Upper lobe of left lung (tissue), 6 donors: ENCODE measurements at regions not wholly inside any gene's neighbourhood (a gene's known extent, or its start where the extent isn't known, plus 50 kb on each side); places are given as distances from the start of the nearest gene placed in this dataset.
A peak's percentile ranks its signal among the peaks of the same experiment; 100 is the strongest.

Experiments used
- ATAC-seq, 2 donors: fragments of 200-7000 bp; cut with Tn5 transposase; one replicate each; pipeline ENCODE4 v1.9.1; 2022; ENCODE audit warnings: mild to moderate bottlenecking in 2 of 2, moderate library complexity in 2 of 2; ENCODE audit not compliant: low FRiP score in 2 of 2
- DNase-seq, 2 donors: peaks; one replicate each; pipeline ENCODE4 v3.0.0-alpha.2; 2019 to 2020
- H3K27ac ChIP-seq, 4 donors: fragments of 200-600 bp; sonication (generic); one replicate each; pipeline ENCODE4 v1.5.1; 2016 to 2019
- H3K27me3 ChIP-seq, 4 donors: fragments of 200-600 bp; sonication (generic); one replicate each; pipeline ENCODE4 v1.5.1; 2017 to 2019
- H3K36me3 ChIP-seq, 4 donors: fragments of 200-600 bp; sonication (generic); one replicate each; pipeline ENCODE4 v1.5.1; 2016 to 2019
- H3K4me1 ChIP-seq, 4 donors: fragments of 200-600 bp; sonication (generic); one replicate each; pipeline ENCODE4 v1.5.1; 2018 to 2019
- H3K4me3 ChIP-seq, 4 donors: fragments of 200-600 bp; sonication (generic); one replicate each; pipeline ENCODE4 v1.5.1; 2017 to 2019; ENCODE audit warnings: mild to moderate bottlenecking in 2 of 4, moderate library complexity in 1 of 4
- H3K9me3 ChIP-seq, 4 donors: fragments of 200-600 bp; sonication (generic); one replicate each; pipeline ENCODE4 v1.5.1; 2018 to 2019
- CTCF ChIP-seq, 6 experiments: fragments of 450-650 bp in 4 of 6; fragments of 200-600 bp in 2 of 6; sonication (generic) in 2 of 6; IDR thresholded peaks; one replicate each; pipeline ENCODE4 v1.5.1; 2016 to 2019; ENCODE audit warnings: antibody characterized with exemption in 6 of 6
- EP300 ChIP-seq, 4 donors: sonication (generic); formaldehyde crosslinking; IDR thresholded peaks; one replicate each; pipeline ENCODE4 v1.5.1; 2017; ENCODE audit warnings: antibody characterized with exemption in 4 of 4, control low read depth in 2 of 4
- POLR2A ChIP-seq, 4 donors: fragments of 450-650 bp; IDR thresholded peaks; one replicate each; pipeline ENCODE4 v1.5.1; 2016 to 2017; ENCODE audit warnings: antibody characterized with exemption in 4 of 4, mild to moderate bottlenecking in 2 of 4
- POLR2AphosphoS5 ChIP-seq, 2 donors: sonication (generic); formaldehyde crosslinking; IDR thresholded peaks; one replicate each; pipeline ENCODE4 v1.5.1; 2017; ENCODE audit warnings: antibody characterized with exemption in 2 of 2
- WGBS, 2 donors: methylation state at CpG; one replicate each; pipeline ENCODE4 v1.1.5; 2017 to 2018; 5-methylcytosine and 5-hydroxymethylcytosine counted together
- donor health status: DM: no; HTN: no; CAD: no; lungs with moderate emphysema.
- donor health status: DM: no; HTN: yes; CAD: no; lungs with severe emphysema.

GRCh38 chr12:97994746-97995484, 520.5 kb upstream of the TMPO start:
- no peak overlapping the region for H3K27ac ChIP-seq
- WGBS, 2 donors = 92 to 94% methylated on average over 2 of the region's 2 CpGs
- H3K4me1 ChIP-seq = no peaks in the 10 kb centered on the region
- DNase-seq (no peak), ATAC-seq (no peak)
- no peaks in the 10 kb centered on the region for H3K36me3 ChIP-seq
- no peak for TF ChIP-seq POLR2AphosphoS5 (IDR thresholded peaks at IDR 0.05)
- TF ChIP-seq POLR2A (IDR thresholded peaks at IDR 0.05) = no peak
- no peak for TF ChIP-seq EP300 (IDR thresholded peaks at IDR 0.05)
- no peak for TF ChIP-seq CTCF (IDR thresholded peaks at IDR 0.05)
- no peak overlapping the region for H3K4me3 ChIP-seq
- no peaks in the 10 kb centered on the region for H3K9me3 ChIP-seq
- H3K27me3 ChIP-seq = no peaks in the 10 kb centered on the region

GRCh38 chr12:97995559-97995958, 519.8 kb upstream of the TMPO start:
- H3K9me3 ChIP-seq = no peaks in the 10 kb centered on the region
- H3K27me3 ChIP-seq = no peaks in the 10 kb centered on the region
- H3K27ac ChIP-seq = no peak overlapping the region
- TF ChIP-seq POLR2AphosphoS5 (IDR thresholded peaks at IDR 0.05) (no peak), POLR2A (IDR thresholded peaks at IDR 0.05) (no peak), CTCF (IDR thresholded peaks at IDR 0.05) (no peak), EP300 (IDR thresholded peaks at IDR 0.05) (no peak)
- no peak for DNase-seq
- peak in 1 of 2 donors; percentile 34 for ATAC-seq
- H3K36me3 ChIP-seq = no peaks in the 10 kb centered on the region
- WGBS, 2 donors = 53 to 56% methylated on average over 2 of the region's 2 CpGs
- no peak overlapping the region for H3K4me3 ChIP-seq
- H3K4me1 ChIP-seq = no peaks in the 10 kb centered on the region

GRCh38 chr12:98001430-98001829, 514.0 kb upstream of the TMPO start:
- Histone ChIP-seq H3K36me3 (no peaks in the 10 kb centered on the region), H3K27me3 (no peaks in the 10 kb centered on the region), H3K4me1 (no peaks in the 10 kb centered on the region), H3K4me3 (no peak overlapping the region), H3K27ac (no peak overlapping the region), H3K9me3 (no peaks in the 10 kb centered on the region)
- WGBS, 2 donors = 59 to 60% methylated on average over 3 of the region's 3 CpGs
- DNase-seq (no peak), ATAC-seq (no peak)
- no peak for TF ChIP-seq CTCF (IDR thresholded peaks at IDR 0.05)
- no peak for TF ChIP-seq POLR2AphosphoS5 (IDR thresholded peaks at IDR 0.05)
- TF ChIP-seq EP300 (IDR thresholded peaks at IDR 0.05) = no peak
- no peak for TF ChIP-seq POLR2A (IDR thresholded peaks at IDR 0.05)

GRCh38 chr12:98002887-98003493, 512.4 kb upstream of the TMPO start:
- no peak for DNase-seq
- 29 to 32% methylated on average over 9 of the region's 9 CpGs for WGBS, 2 donors
- TF ChIP-seq CTCF (IDR thresholded peaks at IDR 0.05) (peak in 5 of 6 experiments; percentile 18 to 55 (median 22)), POLR2AphosphoS5 (IDR thresholded peaks at IDR 0.05) (no peak), EP300 (IDR thresholded peaks at IDR 0.05) (no peak)
- Histone ChIP-seq H3K4me3 (no peak overlapping the region), H3K27me3 (no peaks in the 10 kb centered on the region), H3K9me3 (no peaks in the 10 kb centered on the region), H3K36me3 (no peaks in the 10 kb centered on the region), H3K4me1 (no peaks in the 10 kb centered on the region), H3K27ac (no peak overlapping the region)
- ATAC-seq = no peak

- no peaks in the 10 kb centered on the region for H3K36me3 ChIP-seq
- no peak for ATAC-seq
- no peak overlapping the region for H3K4me3 ChIP-seq
- whole genome bisulfite sequencing, 2 donors = 86 to 91% methylated on average over 1 of the region's 1 CpG
- H3K27ac ChIP-seq = no peak overlapping the region
- H3K9me3 ChIP-seq = no peaks in the 10 kb centered on the region
- DNase-seq = no peak
- no peaks in the 10 kb centered on the region for H3K4me1 ChIP-seq
- TF ChIP-seq POLR2AphosphoS5 (IDR thresholded peaks at IDR 0.05) = no peak
- TF ChIP-seq POLR2A (IDR thresholded peaks at IDR 0.05) = no peak
- TF ChIP-seq CTCF (IDR thresholded peaks at IDR 0.05) = no peak
- no peak for TF ChIP-seq EP300 (IDR thresholded peaks at IDR 0.05)
- no peaks in the 10 kb centered on the region for H3K27me3 ChIP-seq
Observed at GRCh38 chr12:98007963-98008362, 507.4 kb upstream of the TMPO start.
